Gastrocnemius medialis (tissue), 4 donors: ENCODE measurements at regions not wholly inside any gene's neighbourhood (a gene's known extent, or its start where the extent isn't known, plus 50 kb on each side); places are given as distances from the start of the nearest gene placed in this dataset.

Experiments used
- POLR2A ChIP-seq, 2 donors: fragments of 450-650 bp; IDR thresholded peaks; one replicate each; pipeline ENCODE4 v1.6.1; 2017; ENCODE audit warnings: antibody characterized with exemption in 2 of 2, mild to moderate bottlenecking in 2 of 2, moderate library complexity in 2 of 2
- TF ChIP-seq, protein P1 (sequence below), 5 experiments: fragments of 450-650 bp in 3 of 5; fragments of 200-600 bp in 2 of 5; sonication (generic) in 2 of 5; IDR thresholded peaks in 4 of 5; conservative IDR thresholded peaks in 1 of 5; 1 replicate in 4 of 5; 2 replicates in 1 of 5; pipeline ENCODE4 v1.5.1; 2016 to 2019; ENCODE audit warnings: antibody characterized with exemption in 5 of 5, mild to moderate bottlenecking in 3 of 5, moderate library complexity in 3 of 5

DNA sequence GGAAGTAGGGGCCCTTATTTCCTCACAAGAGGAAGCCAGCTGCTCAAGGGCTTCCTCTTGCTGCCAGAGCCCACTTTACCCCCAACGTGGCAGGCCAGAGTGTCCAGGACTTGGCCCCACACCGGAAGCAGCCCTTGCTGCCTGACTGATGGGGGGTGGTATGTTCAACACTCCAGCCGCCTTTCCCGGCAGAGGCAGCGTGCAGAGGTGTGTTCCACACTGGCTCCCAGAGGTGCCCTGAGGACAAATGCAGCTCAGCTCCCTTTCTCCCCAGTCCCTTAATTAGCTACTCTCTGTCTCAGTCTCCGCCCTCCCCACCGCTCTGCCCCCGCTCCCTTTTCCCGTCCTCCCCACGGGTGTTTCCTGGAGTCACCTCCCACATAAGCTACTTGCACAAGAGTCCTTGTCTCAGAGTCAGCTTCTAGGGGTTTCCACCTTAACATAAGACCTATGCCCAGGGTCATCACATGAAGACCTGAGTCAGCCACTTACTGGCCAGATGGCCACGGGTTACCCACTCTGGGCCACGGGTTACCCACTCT, 61.7 kb upstream of the SHLD1 start:
- TF ChIP-seq, protein P1, sequence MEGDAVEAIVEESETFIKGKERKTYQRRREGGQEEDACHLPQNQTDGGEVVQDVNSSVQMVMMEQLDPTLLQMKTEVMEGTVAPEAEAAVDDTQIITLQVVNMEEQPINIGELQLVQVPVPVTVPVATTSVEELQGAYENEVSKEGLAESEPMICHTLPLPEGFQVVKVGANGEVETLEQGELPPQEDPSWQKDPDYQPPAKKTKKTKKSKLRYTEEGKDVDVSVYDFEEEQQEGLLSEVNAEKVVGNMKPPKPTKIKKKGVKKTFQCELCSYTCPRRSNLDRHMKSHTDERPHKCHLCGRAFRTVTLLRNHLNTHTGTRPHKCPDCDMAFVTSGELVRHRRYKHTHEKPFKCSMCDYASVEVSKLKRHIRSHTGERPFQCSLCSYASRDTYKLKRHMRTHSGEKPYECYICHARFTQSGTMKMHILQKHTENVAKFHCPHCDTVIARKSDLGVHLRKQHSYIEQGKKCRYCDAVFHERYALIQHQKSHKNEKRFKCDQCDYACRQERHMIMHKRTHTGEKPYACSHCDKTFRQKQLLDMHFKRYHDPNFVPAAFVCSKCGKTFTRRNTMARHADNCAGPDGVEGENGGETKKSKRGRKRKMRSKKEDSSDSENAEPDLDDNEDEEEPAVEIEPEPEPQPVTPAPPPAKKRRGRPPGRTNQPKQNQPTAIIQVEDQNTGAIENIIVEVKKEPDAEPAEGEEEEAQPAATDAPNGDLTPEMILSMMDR (IDR thresholded peaks at IDR 0.05 in 4 of 5, conservative IDR thresholded peaks at IDR 0.05 in 1 of 5): no peak
- TF ChIP-seq POLR2A (IDR thresholded peaks at IDR 0.05): no peak
